AG09319 (cell line): ENCODE measurements at regions not wholly inside any gene's neighbourhood (a gene's known extent, or its start where the extent isn't known, plus 50 kb on each side); places are given as distances from the start of the nearest gene placed in this dataset.

Source experiments
- DNase-seq: peaks from one replicate; pipeline ENCODE4 v3.0.0-alpha.2; 2010; ENCODE audit warnings: low read depth; ENCODE audit errors: extremely low read depth
- CTCF ChIP-seq: IDR thresholded peaks from 2 replicates; pipeline ENCODE4 v1.5.1; 2011; ENCODE audit warnings: low read depth, mild to moderate bottlenecking, inconsistent platforms, low read length, moderate library complexity

GRCh38 chr4:149870008-149870407, 54.4 kb upstream of the IQCM start:
- no peak for TF ChIP-seq CTCF
- DNase-seq = no peak

GRCh38 chr4:149881744-149882143, 66.1 kb upstream of the IQCM start:
- no peak for DNase-seq
- TF ChIP-seq CTCF = no peak

- TF ChIP-seq CTCF = no peak
- no peak for DNase-seq
Measured at GRCh38 chr4:149882251-149882650, 66.6 kb upstream of the IQCM start.

- peak; percentile 14 for DNase-seq
- no peak for TF ChIP-seq CTCF
Measured at GRCh38 chr4:149884046-149884445, 68.4 kb upstream of the IQCM start.

GRCh38 chr4:149884529-149885181, 69.0 kb upstream of the IQCM start:
- TF ChIP-seq CTCF = no peak
- DNase-seq = no peak

- TF ChIP-seq CTCF = no peak
- no peak for DNase-seq
Measured at GRCh38 chr4:149885896-149886295, 70.3 kb upstream of the IQCM start.

- DNase-seq = no peak
- no peak for TF ChIP-seq CTCF
Measured at GRCh38 chr4:149886786-149887490, 71.3 kb upstream of the IQCM start.
